ENCODE measurements at regions not wholly inside any gene's neighbourhood (a gene's known extent, or its start where the extent isn't known, plus 50 kb on each side); places are given as distances from the start of the nearest gene placed in this dataset.
"Not testable (repeated sequence)": the region's sequence is repeated elsewhere in the genome, so short reads cannot be mapped to it uniquely, and the experiment has no call there.

DNA sequence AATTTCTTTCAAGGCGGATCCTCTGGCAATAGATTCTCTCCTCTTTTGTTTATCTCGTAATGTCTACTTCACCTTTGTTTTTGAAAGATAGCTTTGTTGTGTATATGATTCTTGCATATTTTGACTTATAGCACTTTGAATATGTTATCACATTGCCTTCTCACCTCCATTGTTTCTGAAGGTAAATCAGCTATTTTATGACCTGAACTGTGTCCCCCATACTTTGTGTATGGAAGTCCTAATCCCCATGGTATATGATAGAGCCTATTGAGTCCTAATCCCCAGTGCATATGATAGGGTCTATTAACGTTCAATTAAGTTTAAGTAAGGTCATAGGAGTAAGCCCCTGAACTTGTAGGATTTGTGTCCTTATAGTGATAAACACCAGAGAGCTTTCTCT is 910.2 kb upstream of the NUDT12 start:
- intact Hi-C loops (cut with micrococcal nuclease), result no loop called here
- H3K27me3 Mint-ChIP-seq, result no peaks in the 10 kb centered on the region
- no peaks in the 10 kb centered on the region for H3K36me3 Mint-ChIP-seq (ENCODE audit: low read depth)
- no peak overlapping the region for H3K27ac Mint-ChIP-seq
- H3K4me1 Mint-ChIP-seq (ENCODE audit: low read depth), result no peaks in the 10 kb centered on the region
- H3K4me3 Mint-ChIP-seq, result no peak overlapping the region
- H3K9me3 Mint-ChIP-seq, result peaks cover 49% of the 10 kb centered on the region

- Mint-ChIP-seq H3K4me1 (ENCODE audit: low read depth) (no peaks in the 10 kb centered on the region), H3K4me3 (no peak overlapping the region), H3K27ac (no peak overlapping the region), H3K27me3 (no peaks in the 10 kb centered on the region), H3K36me3 (ENCODE audit: low read depth) (no peaks in the 10 kb centered on the region), H3K9me3 (peaks cover 10% of the 10 kb centered on the region)
- intact Hi-C loops (cut with micrococcal nuclease), result no loop called here
Observed at GRCh38 chr5:104456122-104456521, 893.5 kb upstream of the NUDT12 start.

DNA sequence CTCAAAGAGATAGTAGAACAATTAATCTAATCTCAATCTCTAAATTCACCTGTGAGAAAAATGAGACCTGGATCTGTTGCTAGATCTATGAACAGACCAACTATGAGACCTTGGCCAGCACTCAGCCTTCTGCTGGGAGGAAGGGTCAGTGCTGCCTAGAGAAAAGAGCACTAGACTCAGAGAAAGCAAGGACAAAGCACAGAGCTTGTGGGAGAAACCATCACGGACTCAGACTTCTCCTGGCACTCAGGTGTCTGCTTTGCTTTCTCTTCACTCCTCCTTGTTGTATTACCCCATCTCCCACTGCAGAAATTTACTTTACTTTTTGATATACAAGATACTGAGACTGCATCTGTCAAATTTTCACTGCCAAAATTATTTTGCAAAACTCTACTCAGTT is 890.0 kb upstream of the NUDT12 start:
- intact Hi-C loops (cut with micrococcal nuclease), result no loop called here
- Mint-ChIP-seq H3K27me3 (no peaks in the 10 kb centered on the region), H3K27ac (no peak overlapping the region), H3K36me3 (ENCODE audit: low read depth) (no peaks in the 10 kb centered on the region), H3K9me3 (peaks cover 25% of the 10 kb centered on the region), H3K4me1 (ENCODE audit: low read depth) (no peaks in the 10 kb centered on the region), H3K4me3 (no peak overlapping the region)

DNA sequence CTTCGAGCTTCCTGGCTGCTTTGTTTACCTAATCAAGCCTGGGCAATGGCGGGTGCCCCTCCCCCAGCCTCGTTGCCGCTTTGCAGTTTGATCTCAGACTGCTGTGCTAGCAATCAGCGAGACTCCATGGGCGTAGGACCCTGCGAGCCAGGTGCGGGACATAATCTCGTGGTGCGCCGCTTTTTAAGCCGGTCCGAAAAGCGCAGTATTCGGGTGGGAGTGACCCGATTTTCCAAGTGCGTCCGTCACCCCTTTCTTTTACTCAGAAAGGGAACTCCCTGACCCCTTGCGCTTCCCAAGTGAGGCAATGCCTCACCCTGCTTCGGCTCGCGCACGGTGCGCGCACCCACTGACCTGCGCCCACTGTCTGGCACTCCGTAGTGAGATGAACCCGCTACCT is 889.3 kb upstream of the NUDT12 start:
- H3K4me1 Mint-ChIP-seq (ENCODE audit: low read depth); intact Hi-C loops (cut with micrococcal nuclease); H3K27me3 Mint-ChIP-seq; H3K36me3 Mint-ChIP-seq (ENCODE audit: low read depth); H3K4me3 Mint-ChIP-seq; H3K27ac Mint-ChIP-seq: not testable (repeated sequence)
- peaks cover 25% of the 10 kb centered on the region for H3K9me3 Mint-ChIP-seq

DNA sequence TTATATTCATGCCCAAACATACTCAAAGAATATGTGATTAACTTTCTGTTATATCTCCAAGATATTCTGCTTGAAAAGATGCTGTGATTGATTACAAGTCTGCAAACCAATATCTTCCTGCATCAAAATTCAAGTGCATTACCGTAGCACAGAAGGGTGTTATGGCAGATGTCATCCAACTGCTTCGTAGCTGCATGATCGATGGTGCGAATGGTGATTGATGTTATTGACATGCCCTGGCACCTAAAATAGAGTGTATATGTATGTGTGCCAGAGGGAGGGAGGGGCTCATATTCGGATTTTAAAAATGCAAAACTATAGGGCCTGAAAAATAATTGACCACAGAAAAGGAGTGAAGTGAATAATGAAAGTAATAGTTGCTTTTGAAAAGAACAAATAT is 882.1 kb upstream of the NUDT12 start:
- no peaks in the 10 kb centered on the region for H3K4me1 Mint-ChIP-seq (ENCODE audit: low read depth)
- H3K9me3 Mint-ChIP-seq, result peaks cover 10% of the 10 kb centered on the region
- H3K4me3 Mint-ChIP-seq, result no peak overlapping the region
- no peaks in the 10 kb centered on the region for H3K36me3 Mint-ChIP-seq (ENCODE audit: low read depth)
- no peaks in the 10 kb centered on the region for H3K27me3 Mint-ChIP-seq
- H3K27ac Mint-ChIP-seq, result no peak overlapping the region
- intact Hi-C loops (cut with micrococcal nuclease), result no loop called here

- Mint-ChIP-seq H3K4me1 (ENCODE audit: low read depth) (no peaks in the 10 kb centered on the region), H3K4me3 (no peak overlapping the region), H3K9me3 (peaks cover under 1% of the 10 kb centered on the region), H3K27me3 (no peaks in the 10 kb centered on the region), H3K36me3 (ENCODE audit: low read depth) (no peaks in the 10 kb centered on the region), H3K27ac (no peak overlapping the region)
- intact Hi-C loops (cut with micrococcal nuclease), result no loop called here
Observed at GRCh38 chr5:104443706-104444105, 881.1 kb upstream of the NUDT12 start.

DNA sequence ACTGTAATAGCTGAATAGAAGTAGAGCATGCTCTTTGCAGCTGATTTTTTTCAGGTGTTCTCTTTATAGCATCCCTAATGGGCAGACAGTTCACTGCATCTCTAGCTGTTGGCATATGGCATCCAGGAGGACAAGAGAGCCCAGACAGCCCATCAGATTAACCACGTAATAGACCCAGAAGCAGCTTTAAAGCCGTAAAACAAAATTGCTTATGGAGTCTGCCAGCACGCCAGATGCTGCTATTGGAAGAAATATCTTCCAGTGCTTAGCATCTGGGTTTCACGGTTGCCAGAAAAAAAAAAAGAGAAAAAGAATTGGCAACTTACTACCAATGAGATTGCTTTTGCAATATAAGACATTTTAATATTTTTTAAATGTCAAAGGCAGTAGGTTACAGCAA is 869.4 kb upstream of the NUDT12 start:
- no peaks in the 10 kb centered on the region for H3K27me3 Mint-ChIP-seq
- no peak overlapping the region for H3K4me3 Mint-ChIP-seq
- H3K27ac Mint-ChIP-seq, result no peak overlapping the region
- H3K4me1 Mint-ChIP-seq (ENCODE audit: low read depth), result no peaks in the 10 kb centered on the region
- intact Hi-C loops (cut with micrococcal nuclease), result no loop called here
- no peaks in the 10 kb centered on the region for H3K36me3 Mint-ChIP-seq (ENCODE audit: low read depth)
- H3K9me3 Mint-ChIP-seq, result no peaks in the 10 kb centered on the region

GRCh38 chr5:104431002-104431620 is 868.5 kb upstream of the NUDT12 start:
- no peaks in the 10 kb centered on the region for H3K27me3 Mint-ChIP-seq
- no peaks in the 10 kb centered on the region for H3K9me3 Mint-ChIP-seq
- H3K4me1 Mint-ChIP-seq (ENCODE audit: low read depth), result no peaks in the 10 kb centered on the region
- no peaks in the 10 kb centered on the region for H3K36me3 Mint-ChIP-seq (ENCODE audit: low read depth)
- intact Hi-C loops (cut with micrococcal nuclease), result no loop called here
- no peak overlapping the region for H3K4me3 Mint-ChIP-seq
- no peak overlapping the region for H3K27ac Mint-ChIP-seq

- intact Hi-C loops (cut with micrococcal nuclease), result no loop called here
- H3K4me1 Mint-ChIP-seq (ENCODE audit: low read depth), result no peaks in the 10 kb centered on the region
- H3K9me3 Mint-ChIP-seq, result no peaks in the 10 kb centered on the region
- no peak overlapping the region for H3K4me3 Mint-ChIP-seq
- H3K36me3 Mint-ChIP-seq (ENCODE audit: low read depth), result no peaks in the 10 kb centered on the region
- H3K27me3 Mint-ChIP-seq, result no peaks in the 10 kb centered on the region
- H3K27ac Mint-ChIP-seq, result no peak overlapping the region
Observed at GRCh38 chr5:104429911-104430310, 867.3 kb upstream of the NUDT12 start.

GRCh38 chr5:104421431-104421830 is 858.8 kb upstream of the NUDT12 start:
- Mint-ChIP-seq H3K27ac (no peak overlapping the region), H3K27me3 (no peaks in the 10 kb centered on the region), H3K36me3 (ENCODE audit: low read depth) (no peaks in the 10 kb centered on the region), H3K4me3 (no peak overlapping the region), H3K4me1 (ENCODE audit: low read depth) (no peaks in the 10 kb centered on the region), H3K9me3 (no peaks in the 10 kb centered on the region)
- intact Hi-C loops (cut with micrococcal nuclease), result no loop called here

DNA sequence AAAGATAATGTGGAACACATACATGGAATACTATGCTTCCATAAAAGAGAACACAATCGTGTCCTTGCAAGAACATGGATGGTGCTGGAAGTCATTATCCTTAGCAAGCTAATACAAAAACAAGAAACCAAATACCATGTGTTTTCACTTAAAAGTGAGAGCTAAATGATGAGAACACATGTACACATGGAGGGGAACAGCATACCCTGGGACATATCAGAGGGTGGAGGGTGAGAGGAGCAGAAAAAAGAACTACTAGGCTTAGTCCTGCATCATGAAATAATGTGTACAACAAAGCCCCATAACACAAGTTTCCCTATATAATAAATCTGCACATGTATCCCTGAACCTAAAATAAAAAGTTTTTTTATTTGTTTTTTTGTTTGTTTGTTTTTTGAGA is 855.5 kb upstream of the NUDT12 start:
- Mint-ChIP-seq H3K27me3 (no peaks in the 10 kb centered on the region), H3K36me3 (ENCODE audit: low read depth) (no peaks in the 10 kb centered on the region), H3K27ac (no peak overlapping the region), H3K9me3 (no peaks in the 10 kb centered on the region), H3K4me3 (no peak overlapping the region), H3K4me1 (ENCODE audit: low read depth) (no peaks in the 10 kb centered on the region)
- intact Hi-C loops (cut with micrococcal nuclease), result loop anchor here (10.0 kb wide), 1 partner anchor 833 kb away; no protein-coding TSS in a partner anchor

DNA sequence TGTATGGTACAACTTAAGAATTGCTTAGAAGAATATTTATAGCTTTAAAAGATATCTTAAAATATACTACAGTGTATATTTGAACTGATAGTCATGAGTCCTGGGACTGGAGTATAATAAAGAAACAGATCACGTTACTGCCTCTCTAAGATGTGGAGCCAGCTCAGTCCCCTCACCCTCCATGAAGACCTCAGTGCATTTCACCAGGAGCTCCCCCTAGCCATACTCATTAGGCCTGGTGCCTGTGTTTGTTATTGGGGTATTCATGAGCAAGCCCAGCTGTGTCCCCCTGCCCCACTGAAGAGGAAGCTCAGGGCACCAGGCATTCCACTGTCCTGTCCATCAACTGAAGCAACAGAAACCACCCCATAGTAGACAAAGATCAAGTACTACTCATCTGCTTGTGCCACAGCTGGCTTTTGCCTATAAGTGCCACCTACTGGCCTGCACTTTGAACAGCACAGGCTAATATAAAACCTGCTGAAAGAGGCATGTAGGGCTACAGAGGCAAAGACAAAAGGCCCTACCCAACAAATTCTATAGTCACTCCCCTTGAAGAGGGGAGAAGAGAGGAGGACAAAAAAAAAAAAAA is 850.2 kb upstream of the NUDT12 start:
- H3K4me3 Mint-ChIP-seq, result no peak overlapping the region
- no peaks in the 10 kb centered on the region for H3K9me3 Mint-ChIP-seq
- H3K4me1 Mint-ChIP-seq (ENCODE audit: low read depth), result no peaks in the 10 kb centered on the region
- no peaks in the 10 kb centered on the region for H3K27me3 Mint-ChIP-seq
- intact Hi-C loops (cut with micrococcal nuclease), result loop anchor here (10.0 kb wide), 1 partner anchor 828 kb away; no protein-coding TSS in a partner anchor
- no peak overlapping the region for H3K27ac Mint-ChIP-seq
- H3K36me3 Mint-ChIP-seq (ENCODE audit: low read depth), result no peaks in the 10 kb centered on the region

DNA sequence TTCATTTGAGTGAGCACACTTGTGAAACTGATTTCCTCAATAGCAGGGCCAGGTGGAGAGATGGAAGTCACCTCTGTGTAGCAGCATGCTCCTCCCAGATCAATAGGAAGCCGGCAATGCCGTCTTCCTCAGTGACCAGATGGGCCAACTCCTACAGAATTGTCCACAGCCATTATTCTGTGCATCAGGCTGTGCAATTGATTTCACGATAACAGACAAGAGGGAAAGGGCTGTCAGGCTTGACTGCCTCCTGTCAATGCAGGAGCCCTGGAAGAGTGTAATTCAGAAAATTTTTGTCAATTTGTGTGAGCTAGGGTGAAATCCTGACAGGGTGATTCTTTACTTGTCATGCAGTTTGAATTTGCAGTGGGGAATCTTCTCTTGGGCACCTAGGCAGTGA is 838.4 kb upstream of the NUDT12 start:
- Mint-ChIP-seq H3K4me3 (no peak overlapping the region), H3K27me3 (no peaks in the 10 kb centered on the region), H3K36me3 (ENCODE audit: low read depth) (no peaks in the 10 kb centered on the region), H3K27ac (no peak overlapping the region), H3K4me1 (ENCODE audit: low read depth) (no peaks in the 10 kb centered on the region), H3K9me3 (peaks cover 19% of the 10 kb centered on the region)
- intact Hi-C loops (cut with micrococcal nuclease), result no loop called here

DNA sequence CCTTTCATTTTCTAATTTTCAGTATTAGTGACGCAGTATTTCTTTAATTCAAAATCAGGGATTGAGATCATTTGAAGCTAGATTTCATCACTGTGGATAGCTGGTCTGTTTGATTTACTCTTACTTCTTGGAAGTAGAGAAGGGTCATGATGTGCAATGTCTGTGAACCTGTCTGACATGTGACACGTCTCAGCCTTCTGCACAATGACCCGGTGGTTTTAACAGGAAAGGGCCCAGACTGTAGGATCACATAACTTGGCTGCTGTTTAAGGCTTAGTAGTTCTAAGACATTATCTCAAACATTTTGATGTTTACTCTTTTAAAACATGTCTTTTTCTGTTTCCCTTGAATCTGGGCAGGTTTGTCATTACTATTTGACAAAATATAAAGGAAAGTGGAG is 823.3 kb upstream of the NUDT12 start:
- Mint-ChIP-seq H3K27me3 (no peaks in the 10 kb centered on the region), H3K9me3 (peaks cover 6% of the 10 kb centered on the region), H3K36me3 (ENCODE audit: low read depth) (no peaks in the 10 kb centered on the region), H3K4me3 (no peak overlapping the region), H3K27ac (no peak overlapping the region), H3K4me1 (ENCODE audit: low read depth) (no peaks in the 10 kb centered on the region)
- intact Hi-C loops (cut with micrococcal nuclease), result no loop called here

DNA sequence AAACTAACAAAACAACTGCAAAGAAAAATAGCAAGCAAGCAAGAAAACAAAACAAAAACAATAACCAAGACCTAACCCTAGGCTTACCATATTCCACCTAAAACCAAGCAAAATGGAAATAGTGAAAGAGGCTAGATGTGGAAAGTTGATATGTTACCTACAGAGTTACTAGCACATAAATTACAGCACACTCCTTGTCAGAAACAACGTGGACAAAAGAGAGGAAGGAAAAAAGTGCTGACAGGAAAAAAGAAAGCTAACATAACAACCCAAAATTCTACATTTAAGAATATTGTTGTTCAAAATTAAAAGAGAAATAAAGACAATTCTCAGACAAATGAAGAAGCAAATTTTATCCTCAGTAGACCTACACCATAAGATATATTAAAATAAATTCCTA is 812.8 kb upstream of the NUDT12 start:
- intact Hi-C loops (cut with micrococcal nuclease), result no loop called here
- H3K9me3 Mint-ChIP-seq, result peaks cover 5% of the 10 kb centered on the region
- no peak overlapping the region for H3K4me3 Mint-ChIP-seq
- H3K27me3 Mint-ChIP-seq, result no peaks in the 10 kb centered on the region
- no peak overlapping the region for H3K27ac Mint-ChIP-seq
- H3K4me1 Mint-ChIP-seq (ENCODE audit: low read depth), result no peaks in the 10 kb centered on the region
- H3K36me3 Mint-ChIP-seq (ENCODE audit: low read depth), result no peaks in the 10 kb centered on the region
